ENCODE measurements at regions not wholly inside any gene's neighbourhood (a gene's known extent, or its start where the extent isn't known, plus 50 kb on each side); places are given as distances from the start of the nearest gene placed in this dataset.

DNA sequence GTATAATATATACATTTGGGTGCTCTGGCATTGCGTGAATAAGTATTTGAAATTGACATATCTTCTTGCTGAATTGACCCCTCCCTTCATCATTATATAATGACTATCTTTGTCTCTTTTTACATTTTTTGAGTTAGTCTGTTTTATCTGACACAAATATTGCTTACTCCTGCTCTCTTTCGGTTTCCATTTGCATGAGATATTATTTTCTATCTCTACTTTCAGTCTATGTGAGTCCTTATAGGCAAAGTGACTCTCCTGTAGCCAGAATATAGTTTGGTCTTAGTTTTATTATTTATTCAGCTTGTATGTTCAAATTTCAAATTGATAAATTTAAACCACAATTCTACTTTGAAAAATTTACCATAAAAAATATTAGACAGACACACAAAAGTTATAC, 491.0 kb downstream of the NAV3 start:
- no peaks in the 10 kb centered on the region for H3K4me1 Mint-ChIP-seq (ENCODE audit: unreplicated experiment)
- TF ChIP-seq, protein P1, sequence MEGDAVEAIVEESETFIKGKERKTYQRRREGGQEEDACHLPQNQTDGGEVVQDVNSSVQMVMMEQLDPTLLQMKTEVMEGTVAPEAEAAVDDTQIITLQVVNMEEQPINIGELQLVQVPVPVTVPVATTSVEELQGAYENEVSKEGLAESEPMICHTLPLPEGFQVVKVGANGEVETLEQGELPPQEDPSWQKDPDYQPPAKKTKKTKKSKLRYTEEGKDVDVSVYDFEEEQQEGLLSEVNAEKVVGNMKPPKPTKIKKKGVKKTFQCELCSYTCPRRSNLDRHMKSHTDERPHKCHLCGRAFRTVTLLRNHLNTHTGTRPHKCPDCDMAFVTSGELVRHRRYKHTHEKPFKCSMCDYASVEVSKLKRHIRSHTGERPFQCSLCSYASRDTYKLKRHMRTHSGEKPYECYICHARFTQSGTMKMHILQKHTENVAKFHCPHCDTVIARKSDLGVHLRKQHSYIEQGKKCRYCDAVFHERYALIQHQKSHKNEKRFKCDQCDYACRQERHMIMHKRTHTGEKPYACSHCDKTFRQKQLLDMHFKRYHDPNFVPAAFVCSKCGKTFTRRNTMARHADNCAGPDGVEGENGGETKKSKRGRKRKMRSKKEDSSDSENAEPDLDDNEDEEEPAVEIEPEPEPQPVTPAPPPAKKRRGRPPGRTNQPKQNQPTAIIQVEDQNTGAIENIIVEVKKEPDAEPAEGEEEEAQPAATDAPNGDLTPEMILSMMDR (IDR thresholded peaks at IDR 0.05): no peak
- DNase-seq (ENCODE audit: extremely low spot score, unreplicated experiment): no peak
- no peak overlapping the region for H3K4me3 Mint-ChIP-seq (ENCODE audit: unreplicated experiment)
- H3K27me3 Mint-ChIP-seq (ENCODE audit: unreplicated experiment): peaks cover 29% of the 10 kb centered on the region
- H3K36me3 Mint-ChIP-seq (ENCODE audit: unreplicated experiment): no peaks in the 10 kb centered on the region
- no peak overlapping the region for H3K27ac Mint-ChIP-seq (ENCODE audit: unreplicated experiment)
- peaks cover 6% of the 10 kb centered on the region for H3K9me3 Mint-ChIP-seq (ENCODE audit: unreplicated experiment)

- Mint-ChIP-seq H3K27me3 (ENCODE audit: unreplicated experiment) (peaks cover 26% of the 10 kb centered on the region), H3K4me1 (ENCODE audit: unreplicated experiment) (no peaks in the 10 kb centered on the region), H3K4me3 (ENCODE audit: unreplicated experiment) (no peak overlapping the region), H3K36me3 (ENCODE audit: unreplicated experiment) (no peaks in the 10 kb centered on the region), H3K9me3 (ENCODE audit: unreplicated experiment) (peaks cover 6% of the 10 kb centered on the region), H3K27ac (ENCODE audit: unreplicated experiment) (no peak overlapping the region)
- DNase-seq (ENCODE audit: extremely low spot score, unreplicated experiment): no peak
- TF ChIP-seq, protein P1 (IDR thresholded peaks at IDR 0.05): no peak
Measured at GRCh38 chr12:78323226-78323625, 492.5 kb downstream of the NAV3 start.

DNA sequence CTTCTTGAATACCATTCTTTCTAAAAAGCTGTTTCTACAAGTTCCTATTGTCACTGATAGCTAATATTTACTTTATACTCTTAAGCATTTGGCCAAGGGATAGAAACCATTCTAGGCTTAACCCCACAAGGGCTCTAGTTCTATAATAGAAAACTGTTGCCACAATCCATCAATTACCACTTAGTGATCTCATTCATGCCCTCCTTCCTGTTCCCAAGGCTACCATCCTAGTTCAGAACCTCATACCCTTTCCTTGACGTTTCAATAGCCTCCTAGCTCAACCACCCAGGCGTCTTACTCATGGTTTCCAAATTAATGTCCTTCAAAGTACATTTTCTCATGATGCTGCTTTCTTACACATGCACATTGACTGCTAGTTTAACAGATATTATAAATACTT, 493.5 kb downstream of the NAV3 start:
- H3K4me3 Mint-ChIP-seq (ENCODE audit: unreplicated experiment): no peak overlapping the region
- H3K9me3 Mint-ChIP-seq (ENCODE audit: unreplicated experiment): no peaks in the 10 kb centered on the region
- no peak overlapping the region for H3K27ac Mint-ChIP-seq (ENCODE audit: unreplicated experiment)
- peaks cover 21% of the 10 kb centered on the region for H3K27me3 Mint-ChIP-seq (ENCODE audit: unreplicated experiment)
- H3K36me3 Mint-ChIP-seq (ENCODE audit: unreplicated experiment): no peaks in the 10 kb centered on the region
- TF ChIP-seq, protein P1 (IDR thresholded peaks at IDR 0.05): no peak
- no peak for DNase-seq (ENCODE audit: extremely low spot score, unreplicated experiment)
- H3K4me1 Mint-ChIP-seq (ENCODE audit: unreplicated experiment): no peaks in the 10 kb centered on the region

DNA sequence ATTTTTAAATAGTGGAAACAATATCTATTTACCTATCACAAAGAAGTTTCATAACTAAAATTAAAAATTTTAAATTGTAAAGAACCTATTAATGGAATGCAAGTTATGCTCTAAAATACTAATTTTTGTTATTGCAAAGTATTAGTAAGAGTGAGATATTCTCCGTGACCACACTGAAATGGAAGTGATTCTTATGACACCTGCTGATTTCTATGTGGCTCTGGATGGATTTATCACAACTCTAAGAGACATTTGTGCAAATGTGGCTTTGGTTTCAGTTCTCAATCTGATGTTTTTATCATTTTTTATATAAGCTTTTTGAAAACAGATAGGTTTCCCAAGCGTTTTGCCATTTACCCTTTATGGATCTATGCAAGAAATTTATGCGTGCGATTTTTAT, 497.8 kb downstream of the NAV3 start:
- TF ChIP-seq, protein P1 (IDR thresholded peaks at IDR 0.05): no peak
- H3K27me3 Mint-ChIP-seq (ENCODE audit: unreplicated experiment): peaks cover 22% of the 10 kb centered on the region
- H3K27ac Mint-ChIP-seq (ENCODE audit: unreplicated experiment): no peak overlapping the region
- DNase-seq (ENCODE audit: extremely low spot score, unreplicated experiment): no peak
- H3K9me3 Mint-ChIP-seq (ENCODE audit: unreplicated experiment): no peaks in the 10 kb centered on the region
- H3K4me3 Mint-ChIP-seq (ENCODE audit: unreplicated experiment): no peak overlapping the region
- no peaks in the 10 kb centered on the region for H3K36me3 Mint-ChIP-seq (ENCODE audit: unreplicated experiment)
- H3K4me1 Mint-ChIP-seq (ENCODE audit: unreplicated experiment): no peaks in the 10 kb centered on the region

DNA sequence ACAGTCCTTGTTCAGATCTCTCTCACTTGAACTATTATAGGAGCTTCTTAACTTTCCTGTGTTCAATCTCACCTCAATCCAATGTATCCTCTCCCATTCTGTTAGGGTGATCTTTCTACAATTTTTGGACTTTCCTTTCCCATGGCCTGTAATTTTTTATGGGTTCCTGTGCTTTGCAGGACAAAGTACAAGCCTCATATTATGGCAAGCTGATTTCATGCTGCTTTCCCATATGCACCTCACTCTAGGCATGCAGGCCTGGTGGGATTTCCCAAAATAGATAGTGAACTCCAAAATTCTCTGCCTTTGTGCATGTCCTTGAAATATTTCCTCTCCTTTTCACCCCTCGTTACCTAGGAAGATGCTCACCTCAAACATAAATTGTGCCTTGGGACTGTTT, 499.4 kb downstream of the NAV3 start:
- H3K27ac Mint-ChIP-seq (ENCODE audit: unreplicated experiment): no peak overlapping the region
- no peaks in the 10 kb centered on the region for H3K36me3 Mint-ChIP-seq (ENCODE audit: unreplicated experiment)
- H3K9me3 Mint-ChIP-seq (ENCODE audit: unreplicated experiment): no peaks in the 10 kb centered on the region
- H3K4me1 Mint-ChIP-seq (ENCODE audit: unreplicated experiment): no peaks in the 10 kb centered on the region
- TF ChIP-seq, protein P1 (IDR thresholded peaks at IDR 0.05): no peak
- peaks cover 30% of the 10 kb centered on the region for H3K27me3 Mint-ChIP-seq (ENCODE audit: unreplicated experiment)
- no peak overlapping the region for H3K4me3 Mint-ChIP-seq (ENCODE audit: unreplicated experiment)
- no peak for DNase-seq (ENCODE audit: extremely low spot score, unreplicated experiment)

Data from osteocyte (in vitro differentiated cells).